ENCODE measurements at regions not wholly inside any gene's neighbourhood (a gene's known extent, or its start where the extent isn't known, plus 50 kb on each side); places are given as distances from the start of the nearest gene placed in this dataset.

GRCh38 chr3:187807086-187807862, 62.0 kb upstream of the BCL6 start:
- Histone ChIP-seq H3K27me3 (ENCODE audit: low read depth) (no peaks in the 10 kb centered on the region), H3K9me3 (no peaks in the 10 kb centered on the region), H3K4me1 (peaks cover 15% of the 10 kb centered on the region), H3K4me3 (no peak overlapping the region), H3K36me3 (no peaks in the 10 kb centered on the region), H3K27ac (no peak overlapping the region)
- no peak for ATAC-seq
- TF ChIP-seq CTCF (IDR thresholded peaks at IDR 0.05), result no peak
- intact Hi-C loops (cut with DNase I), result no loop called here
- DNase-seq, result no peak

- TF ChIP-seq CTCF (IDR thresholded peaks at IDR 0.05), result no peak
- Histone ChIP-seq H3K9me3 (no peaks in the 10 kb centered on the region), H3K4me3 (no peak overlapping the region), H3K27me3 (ENCODE audit: low read depth) (no peaks in the 10 kb centered on the region), H3K4me1 (peaks cover 15% of the 10 kb centered on the region), H3K36me3 (no peaks in the 10 kb centered on the region), H3K27ac (peak overlapping the region; percentile 31)
- intact Hi-C loops (cut with DNase I), result no loop called here
- DNase-seq (no peak), ATAC-seq (no peak)
These were observed 63.2 kb upstream of the BCL6 start for GRCh38 chr3:187808527-187808895.

GRCh38 chr3:187809612-187809991, 64.3 kb upstream of the BCL6 start:
- no peak overlapping the region for H3K27ac ChIP-seq
- TF ChIP-seq CTCF (IDR thresholded peaks at IDR 0.05), result no peak
- peaks cover 15% of the 10 kb centered on the region for H3K4me1 ChIP-seq
- H3K36me3 ChIP-seq, result no peaks in the 10 kb centered on the region
- ATAC-seq (no peak), DNase-seq (no peak)
- no peaks in the 10 kb centered on the region for H3K27me3 ChIP-seq (ENCODE audit: low read depth)
- no peaks in the 10 kb centered on the region for H3K9me3 ChIP-seq
- intact Hi-C loops (cut with DNase I), result no loop called here
- no peak overlapping the region for H3K4me3 ChIP-seq

GRCh38 chr3:187810021-187810446, 64.8 kb upstream of the BCL6 start:
- H3K4me3 ChIP-seq, result no peak overlapping the region
- TF ChIP-seq CTCF (IDR thresholded peaks at IDR 0.05), result no peak
- no peaks in the 10 kb centered on the region for H3K36me3 ChIP-seq
- intact Hi-C loops (cut with DNase I), result no loop called here
- H3K27ac ChIP-seq, result no peak overlapping the region
- DNase-seq (no peak), ATAC-seq (no peak)
- no peaks in the 10 kb centered on the region for H3K9me3 ChIP-seq
- no peaks in the 10 kb centered on the region for H3K27me3 ChIP-seq (ENCODE audit: low read depth)
- peaks cover 15% of the 10 kb centered on the region for H3K4me1 ChIP-seq

GRCh38 chr3:187811585-187812250, 66.5 kb upstream of the BCL6 start:
- Histone ChIP-seq H3K4me1 (peaks cover 15% of the 10 kb centered on the region), H3K9me3 (no peaks in the 10 kb centered on the region), H3K4me3 (no peak overlapping the region), H3K27ac (no peak overlapping the region), H3K36me3 (no peaks in the 10 kb centered on the region), H3K27me3 (ENCODE audit: low read depth) (no peaks in the 10 kb centered on the region)
- peak; percentile 48 to 50 for ATAC-seq
- no peak for TF ChIP-seq CTCF (IDR thresholded peaks at IDR 0.05)
- no peak for DNase-seq
- intact Hi-C loops (cut with DNase I), result no loop called here

Data from lower lobe of right lung (tissue), 2 donors.